Adipocyte (in vitro differentiated cells): ENCODE measurements at regions not wholly inside any gene's neighbourhood (a gene's known extent, or its start where the extent isn't known, plus 50 kb on each side); places are given as distances from the start of the nearest gene placed in this dataset.

Experiments
- DNase-seq: peaks from one replicate; pipeline ENCODE4 v3.0.0-alpha.2; 2015; ENCODE audit warnings: low read depth
- H3K27me3 ChIP-seq: replicated peaks from 2 replicates; pipeline ENCODE4 v1.7.0; 2013; ENCODE audit warnings: mild to moderate bottlenecking, low read length, moderate library complexity; ENCODE audit not compliant: control insufficient read depth, insufficient read depth
- H3K36me3 ChIP-seq: 2 replicates; pipeline ENCODE4 v1.7.0; 2013; ENCODE audit warnings: low read length, mild to moderate bottlenecking, moderate library complexity; ENCODE audit not compliant: control insufficient read depth, insufficient read depth, severe bottlenecking
- H3K4me1 ChIP-seq: 2 replicates; pipeline ENCODE4 v1.7.0; 2013; ENCODE audit warnings: mild to moderate bottlenecking, low read length, moderate library complexity; ENCODE audit not compliant: control insufficient read depth, insufficient read depth
- H3K4me3 ChIP-seq: 2 replicates; pipeline ENCODE4 v1.7.0; 2013; ENCODE audit warnings: mild to moderate bottlenecking, low read length, moderate library complexity
- H3K9ac ChIP-seq: 2 replicates; pipeline ENCODE4 v1.7.0; 2013; ENCODE audit warnings: mild to moderate bottlenecking, low read length, moderate library complexity
- H3K9me3 ChIP-seq: 2 replicates; pipeline ENCODE4 v1.7.0; 2013; ENCODE audit warnings: mild to moderate bottlenecking, low read length, moderate library complexity; ENCODE audit not compliant: control insufficient read depth

- no peak overlapping the region for H3K4me3 ChIP-seq
- no peaks in the 10 kb centered on the region for H3K36me3 ChIP-seq
- no peaks in the 10 kb centered on the region for H3K27me3 ChIP-seq
- no peak for DNase-seq
- H3K9ac ChIP-seq, result no peak overlapping the region
- no peaks in the 10 kb centered on the region for H3K4me1 ChIP-seq
- no peaks in the 10 kb centered on the region for H3K9me3 ChIP-seq
Observed at GRCh38 chr4:20381005-20381404, 129.3 kb downstream of the SLIT2 start.

GRCh38 chr4:20383283-20383682 is 131.6 kb downstream of the SLIT2 start:
- Histone ChIP-seq H3K4me1 (no peaks in the 10 kb centered on the region), H3K36me3 (no peaks in the 10 kb centered on the region), H3K4me3 (no peak overlapping the region), H3K9me3 (no peaks in the 10 kb centered on the region), H3K9ac (no peak overlapping the region), H3K27me3 (no peaks in the 10 kb centered on the region)
- no peak for DNase-seq

DNA sequence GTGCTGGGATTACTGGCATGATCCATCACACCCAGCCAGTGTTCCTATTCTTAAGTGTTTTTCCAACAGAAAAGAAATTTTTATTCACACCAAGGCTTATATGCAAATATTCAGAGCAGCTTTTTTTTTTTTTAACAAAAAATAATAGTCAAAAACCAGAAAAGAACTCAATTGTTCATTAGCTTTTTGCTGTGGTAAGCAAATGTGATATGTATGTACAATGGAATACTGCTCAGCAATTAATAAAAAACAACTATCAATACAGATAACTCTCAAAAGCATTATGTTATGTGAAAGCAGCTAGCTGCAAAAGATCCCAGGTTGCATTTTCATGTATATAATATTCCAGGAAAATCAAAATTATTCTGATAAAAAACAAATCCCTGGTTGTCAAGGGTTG is 132.3 kb downstream of the SLIT2 start:
- DNase-seq, result no peak
- H3K9me3 ChIP-seq, result no peaks in the 10 kb centered on the region
- no peak overlapping the region for H3K4me3 ChIP-seq
- H3K36me3 ChIP-seq, result no peaks in the 10 kb centered on the region
- H3K9ac ChIP-seq, result no peak overlapping the region
- H3K4me1 ChIP-seq, result no peaks in the 10 kb centered on the region
- H3K27me3 ChIP-seq, result no peaks in the 10 kb centered on the region

DNA sequence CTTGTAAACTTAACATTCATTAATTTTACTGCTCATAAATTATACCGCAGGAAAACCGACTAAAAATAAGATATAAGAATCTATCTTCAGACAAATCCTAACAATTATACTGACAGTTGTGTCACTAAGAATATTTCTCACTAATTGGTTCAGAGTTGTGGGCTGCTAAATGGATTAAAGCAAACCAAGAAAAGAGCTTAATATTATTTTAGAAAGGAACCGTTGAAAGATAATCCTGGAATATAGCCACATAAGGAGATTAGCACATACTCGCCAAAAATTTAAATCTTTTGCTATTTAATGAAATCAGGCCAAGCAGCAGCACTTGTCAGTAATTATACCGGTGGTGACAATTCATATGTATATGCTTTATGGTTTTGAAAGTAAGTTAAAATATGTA is 132.8 kb downstream of the SLIT2 start:
- H3K4me3 ChIP-seq, result no peak overlapping the region

DNA sequence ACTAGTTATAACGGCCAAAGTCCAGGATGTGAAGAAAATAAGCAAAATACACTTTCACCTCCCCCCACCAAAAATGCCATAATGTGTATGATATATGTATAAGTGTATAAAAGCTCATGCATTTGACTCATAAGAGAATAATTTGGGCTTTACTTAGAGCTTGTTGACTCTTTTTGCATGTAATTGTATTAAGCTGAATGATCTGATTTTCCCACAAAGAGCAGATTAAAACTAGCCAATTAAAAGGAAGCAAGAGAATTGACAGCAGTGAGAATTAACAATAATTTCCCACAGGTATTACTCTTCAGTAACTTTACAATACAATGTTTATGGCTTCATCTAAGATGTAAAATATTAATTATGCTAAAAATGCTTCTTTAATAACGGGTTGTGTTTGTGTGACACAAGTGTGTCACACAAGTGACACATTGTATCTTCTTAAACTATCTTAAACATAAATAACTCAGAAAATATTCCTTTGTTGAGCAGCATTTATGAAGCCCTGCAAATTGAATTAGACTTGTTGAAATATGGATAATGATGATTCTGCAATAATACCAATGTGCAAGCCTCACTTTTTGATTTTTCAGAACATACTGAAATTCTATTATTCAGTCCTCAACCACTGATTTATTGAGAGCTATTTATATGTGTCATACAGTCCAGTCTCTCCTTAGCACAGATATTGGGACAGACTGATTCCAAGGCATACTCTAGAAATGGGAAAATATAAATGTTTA is 134.5 kb downstream of the SLIT2 start:
- no peak overlapping the region for H3K4me3 ChIP-seq
- no peaks in the 10 kb centered on the region for H3K27me3 ChIP-seq
- H3K9ac ChIP-seq, result no peak overlapping the region
- no peak for DNase-seq
- H3K9me3 ChIP-seq, result no peaks in the 10 kb centered on the region
- H3K4me1 ChIP-seq, result peaks cover 5% of the 10 kb centered on the region
- H3K36me3 ChIP-seq, result no peaks in the 10 kb centered on the region

More for the DNA sequence above, 132.8 kb downstream of the SLIT2 start:
- DNase-seq, result no peak
- Histone ChIP-seq H3K27me3 (no peaks in the 10 kb centered on the region), H3K9me3 (no peaks in the 10 kb centered on the region), H3K36me3 (no peaks in the 10 kb centered on the region), H3K4me1 (no peaks in the 10 kb centered on the region), H3K9ac (no peak overlapping the region)

- peaks cover 9% of the 10 kb centered on the region for H3K4me1 ChIP-seq
- H3K36me3 ChIP-seq, result no peaks in the 10 kb centered on the region
- no peaks in the 10 kb centered on the region for H3K27me3 ChIP-seq
- H3K9ac ChIP-seq, result no peak overlapping the region
- no peak overlapping the region for H3K4me3 ChIP-seq
- H3K9me3 ChIP-seq, result no peaks in the 10 kb centered on the region
- DNase-seq, result no peak
Observed at GRCh38 chr4:20386906-20387305, 135.2 kb downstream of the SLIT2 start.

DNA sequence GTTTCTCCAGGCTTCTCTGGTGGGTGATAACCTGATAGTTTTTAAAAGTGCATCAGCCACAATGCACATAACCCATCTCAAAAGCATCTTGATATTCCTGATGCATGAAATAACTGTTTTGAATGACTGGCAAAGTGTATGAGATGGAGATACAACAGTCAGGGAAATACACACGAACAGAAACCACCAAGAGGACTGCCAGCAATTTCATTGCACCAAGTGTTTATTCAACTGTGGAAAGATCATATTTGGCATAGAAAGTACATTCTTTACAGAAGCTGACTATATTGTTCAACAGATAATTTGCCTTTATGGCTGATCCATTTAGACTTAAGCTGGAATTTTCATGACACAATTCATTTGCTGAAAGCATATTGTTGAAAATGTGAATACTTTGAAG is 139.5 kb downstream of the SLIT2 start:
- no peaks in the 10 kb centered on the region for H3K9me3 ChIP-seq
- no peaks in the 10 kb centered on the region for H3K27me3 ChIP-seq
- peak; percentile 73 for DNase-seq
- H3K36me3 ChIP-seq, result no peaks in the 10 kb centered on the region
- H3K4me3 ChIP-seq, result peak overlapping the region; percentile 29
- peaks cover 15% of the 10 kb centered on the region for H3K4me1 ChIP-seq
- no peak overlapping the region for H3K9ac ChIP-seq

DNA sequence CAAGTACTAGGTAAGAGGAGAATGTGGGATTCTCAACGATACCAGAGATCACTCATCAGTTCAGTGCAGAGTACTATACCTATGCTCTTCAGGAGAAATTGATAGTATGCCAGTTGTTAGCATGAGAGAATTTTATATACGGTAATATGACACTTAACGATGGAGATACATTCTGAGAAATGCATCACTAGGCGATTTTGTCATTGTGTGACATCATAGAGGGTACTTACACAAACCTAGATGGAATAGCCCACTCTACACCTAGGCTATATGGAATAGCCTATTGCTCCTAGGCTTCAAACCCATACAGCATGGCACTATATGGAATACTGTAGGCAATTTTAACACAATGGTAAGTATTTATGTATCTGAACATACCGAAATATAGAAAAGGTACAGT is 140.2 kb downstream of the SLIT2 start:
- H3K9me3 ChIP-seq, result no peaks in the 10 kb centered on the region
- no peaks in the 10 kb centered on the region for H3K27me3 ChIP-seq
- H3K9ac ChIP-seq, result no peak overlapping the region
- no peak overlapping the region for H3K4me3 ChIP-seq
- no peak for DNase-seq
- H3K4me1 ChIP-seq, result peaks cover 15% of the 10 kb centered on the region
- no peaks in the 10 kb centered on the region for H3K36me3 ChIP-seq

GRCh38 chr4:20393486-20394100 is 141.9 kb downstream of the SLIT2 start:
- H3K9me3 ChIP-seq, result no peaks in the 10 kb centered on the region
- peaks cover 15% of the 10 kb centered on the region for H3K4me1 ChIP-seq
- DNase-seq, result no peak
- H3K4me3 ChIP-seq, result peak overlapping the region; percentile 24
- no peaks in the 10 kb centered on the region for H3K27me3 ChIP-seq
- no peak overlapping the region for H3K9ac ChIP-seq
- no peaks in the 10 kb centered on the region for H3K36me3 ChIP-seq

GRCh38 chr4:20394512-20394911 is 142.8 kb downstream of the SLIT2 start:
- DNase-seq, result no peak
- H3K36me3 ChIP-seq, result no peaks in the 10 kb centered on the region
- no peak overlapping the region for H3K4me3 ChIP-seq
- no peaks in the 10 kb centered on the region for H3K27me3 ChIP-seq
- no peaks in the 10 kb centered on the region for H3K9me3 ChIP-seq
- H3K4me1 ChIP-seq, result peaks cover 15% of the 10 kb centered on the region
- H3K9ac ChIP-seq, result no peak overlapping the region

DNA sequence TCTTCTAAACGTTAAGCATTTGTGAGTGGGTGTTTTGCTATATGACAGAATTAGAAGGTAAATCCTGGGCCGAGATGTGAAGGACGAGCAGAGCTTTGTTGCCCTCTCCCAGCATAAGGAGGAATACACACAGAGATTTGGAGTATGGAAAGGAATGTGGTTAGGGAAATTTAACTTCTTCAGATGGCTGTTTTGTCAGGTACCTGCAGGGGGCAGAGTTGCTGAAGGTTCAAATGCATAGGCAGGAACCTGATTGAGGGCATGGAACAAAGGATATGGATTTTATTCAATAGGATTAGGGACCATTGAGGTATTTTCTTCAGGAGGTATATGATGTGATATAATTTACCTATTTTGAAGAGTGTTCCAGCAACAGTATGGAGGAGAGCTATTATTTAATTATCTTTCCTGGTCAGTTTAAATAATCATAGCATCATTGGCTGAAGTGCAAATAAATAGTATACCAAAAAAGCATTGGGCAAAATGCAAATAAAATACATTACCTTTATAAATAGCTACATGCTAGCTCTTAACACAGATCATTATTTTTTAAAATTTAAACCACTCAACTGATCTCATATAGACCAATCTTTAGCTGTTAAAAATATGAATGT is 143.6 kb downstream of the SLIT2 start:
- Histone ChIP-seq H3K27me3 (no peaks in the 10 kb centered on the region), H3K9me3 (no peaks in the 10 kb centered on the region)

More for the DNA sequence above, 143.6 kb downstream of the SLIT2 start:
- Histone ChIP-seq H3K4me1 (peaks cover 15% of the 10 kb centered on the region), H3K9ac (no peak overlapping the region), H3K36me3 (no peaks in the 10 kb centered on the region), H3K4me3 (no peak overlapping the region)
- DNase-seq, result peak; percentile 18
